ENCODE measurements at regions not wholly inside any gene's neighbourhood (a gene's known extent, or its start where the extent isn't known, plus 50 kb on each side); places are given as distances from the start of the nearest gene placed in this dataset.

- no peak for DNase-seq (ENCODE audit: low spot score)
Measured at GRCh38 chr10:55160655-55161283, 359.7 kb upstream of the PCDH15 start.

- no peak for DNase-seq (ENCODE audit: low spot score)
Measured at GRCh38 chr10:55158633-55159032, 357.6 kb upstream of the PCDH15 start.

- DNase-seq (ENCODE audit: low spot score): no peak
Measured at GRCh38 chr10:55146032-55146431, 345.0 kb upstream of the PCDH15 start.

- DNase-seq (ENCODE audit: low spot score): no peak
Measured at GRCh38 chr10:55144001-55144400, 343.0 kb upstream of the PCDH15 start.

- DNase-seq (ENCODE audit: low spot score): no peak
Measured at GRCh38 chr10:55141892-55142291, 340.9 kb upstream of the PCDH15 start.

GRCh38 chr10:55137063-55137462 is 336.0 kb upstream of the PCDH15 start:
- no peak for DNase-seq (ENCODE audit: low spot score)

GRCh38 chr10:55104738-55105137 is 303.7 kb upstream of the PCDH15 start:
- no peak for DNase-seq (ENCODE audit: low spot score)

- no peak for DNase-seq (ENCODE audit: low spot score)
Measured at GRCh38 chr10:55098452-55098851, 297.4 kb upstream of the PCDH15 start.

- DNase-seq (ENCODE audit: low spot score): peak; percentile 9
Measured at GRCh38 chr10:55091691-55092328, 290.8 kb upstream of the PCDH15 start.

GRCh38 chr10:55078121-55078520 is 277.1 kb upstream of the PCDH15 start:
- no peak for DNase-seq (ENCODE audit: low spot score)

GRCh38 chr10:55065185-55065584 is 264.2 kb upstream of the PCDH15 start:
- DNase-seq (ENCODE audit: low spot score): no peak

- no peak for DNase-seq (ENCODE audit: low spot score)
Measured at GRCh38 chr10:55063811-55064210, 262.8 kb upstream of the PCDH15 start.

GRCh38 chr10:55062349-55062748 is 261.3 kb upstream of the PCDH15 start:
- DNase-seq (ENCODE audit: low spot score): no peak

- DNase-seq (ENCODE audit: low spot score): no peak
Measured at GRCh38 chr10:55058800-55059199, 257.8 kb upstream of the PCDH15 start.

GRCh38 chr10:55051515-55051914 is 250.5 kb upstream of the PCDH15 start:
- no peak for DNase-seq (ENCODE audit: low spot score)

GRCh38 chr10:55048830-55049498 is 247.9 kb upstream of the PCDH15 start:
- DNase-seq (ENCODE audit: low spot score): peak; percentile 5

- no peak for DNase-seq (ENCODE audit: low spot score)
Measured at GRCh38 chr10:55043540-55043939, 242.5 kb upstream of the PCDH15 start.

- DNase-seq (ENCODE audit: low spot score): no peak
Measured at GRCh38 chr10:55033061-55033460, 232.0 kb upstream of the PCDH15 start.

- peak; percentile 72 for DNase-seq (ENCODE audit: low spot score)
Measured at GRCh38 chr10:55024713-55025112, 223.7 kb upstream of the PCDH15 start.

GRCh38 chr10:55019439-55019838 is 218.4 kb upstream of the PCDH15 start:
- DNase-seq (ENCODE audit: low spot score): peak; percentile 59

GRCh38 chr10:55013318-55013717 is 212.3 kb upstream of the PCDH15 start:
- DNase-seq (ENCODE audit: low spot score): no peak

GRCh38 chr10:55002420-55002819 is 201.4 kb upstream of the PCDH15 start:
- DNase-seq (ENCODE audit: low spot score): no peak

- DNase-seq (ENCODE audit: low spot score): no peak
Measured at GRCh38 chr10:55001422-55001821, 200.4 kb upstream of the PCDH15 start.
